GM13977 (cell line): ENCODE measurements at regions not wholly inside any gene's neighbourhood (a gene's known extent, or its start where the extent isn't known, plus 50 kb on each side); places are given as distances from the start of the nearest gene placed in this dataset.

Experiments
- DNase-seq: peaks from one replicate; pipeline ENCODE4 v3.0.0; 2012; ENCODE audit warnings: low spot score
- CTCF ChIP-seq: IDR thresholded peaks from 2 replicates; pipeline ENCODE4 v1.5.1; 2012; ENCODE audit warnings: mild to moderate bottlenecking, control low read depth; ENCODE audit not compliant: insufficient read depth; ENCODE audit errors: extremely low read depth, missing control alignments
- in situ Hi-C: fragments of 300-500 bp; cut with MboI; formaldehyde crosslinking; loops from one replicate; pipeline ENCODE4 v1.12.0; 2022; ENCODE audit warnings: low sequenced_read_pairs, low pct_unique_long_range_greater_than_20kb, mixed read lengths, inconsistent platforms; ENCODE audit not compliant: unreplicated experiment

- in situ Hi-C loops: no loop called here
- DNase-seq: no peak
- TF ChIP-seq CTCF: no peak
These were observed 110.4 kb downstream of the MICALL2 start for GRCh38 chr7:1348823-1349335.

GRCh38 chr7:1349351-1349761 lies 109.9 kb downstream of the MICALL2 start:
- in situ Hi-C loops: no loop called here
- no peak for DNase-seq
- TF ChIP-seq CTCF: no peak

GRCh38 chr7:1351881-1352625 lies 107.2 kb downstream of the MICALL2 start:
- no peak for TF ChIP-seq CTCF
- in situ Hi-C loops: no loop called here

GRCh38 chr7:1352656-1353271 lies 106.5 kb downstream of the MICALL2 start:
- in situ Hi-C loops: no loop called here

More at GRCh38 chr7:1351881-1352625, 107.2 kb downstream of the MICALL2 start:
- no peak for DNase-seq

GRCh38 chr7:1354661-1355567 lies 104.4 kb downstream of the MICALL2 start:
- in situ Hi-C loops: no loop called here
- DNase-seq: no peak
- TF ChIP-seq CTCF: no peak

More at GRCh38 chr7:1352656-1353271, 106.5 kb downstream of the MICALL2 start:
- DNase-seq: no peak
- TF ChIP-seq CTCF: no peak
